ENCODE measurements at regions not wholly inside any gene's neighbourhood (a gene's known extent, or its start where the extent isn't known, plus 50 kb on each side); places are given as distances from the start of the nearest gene placed in this dataset.

- no peak overlapping the region for H3K9ac ChIP-seq (ENCODE audit: control insufficient read depth, extremely low read depth, insufficient read depth, low read length)
- H3K4me1 ChIP-seq (ENCODE audit: control insufficient read depth, extremely low read depth, insufficient read depth, low read length): peaks cover 5% of the 10 kb centered on the region
- no peaks in the 10 kb centered on the region for H3K36me3 ChIP-seq (ENCODE audit: control insufficient read depth in 2 of 2, extremely low read depth in 1 of 2, insufficient read depth in 2 of 2, low read length in 2 of 2)
- FAIRE-seq (no peak), DNase-seq (ENCODE audit: low read depth, low spot score) (no peak)
- H3K4me3 ChIP-seq (ENCODE audit: control insufficient read depth in 2 of 3, extremely low read depth in 1 of 3, insufficient read depth in 2 of 3, low read depth in 1 of 3, low read length in 3 of 3): no peak overlapping the region
- H3K9me3 ChIP-seq (ENCODE audit: control insufficient read depth, low read depth, low read length): no peaks in the 10 kb centered on the region
- H3K27me3 ChIP-seq (ENCODE audit: control insufficient read depth, extremely low read depth, insufficient read depth, low read length): no peaks in the 10 kb centered on the region
- dilution Hi-C loops (cut with MboI; ENCODE audit: extremely low pct_ligation_motif_present, low sequenced_read_pairs): no loop called here
- TF ChIP-seq EZH2 (IDR thresholded peaks at IDR 0.05; ENCODE audit: low read length): no peak
- TF ChIP-seq CTCF (optimal IDR thresholded peaks at IDR 0.05 in 1 of 3, IDR thresholded peaks at IDR 0.05 in 1 of 3, conservative IDR thresholded peaks at IDR 0.05 in 1 of 3; ENCODE audit: extremely low read depth in 1 of 3, insufficient read depth in 2 of 3, low read length in 3 of 3): no peak
- H3K9me1 ChIP-seq (ENCODE audit: control insufficient read depth, extremely low read depth, insufficient read depth, low read length): no peaks in the 10 kb centered on the region
- no peak overlapping the region for H2AFZ ChIP-seq (ENCODE audit: control insufficient read depth, low read length)
- no peaks in the 10 kb centered on the region for H4K20me1 ChIP-seq (ENCODE audit: control insufficient read depth, extremely low read depth, insufficient read depth, low read length)
- no peak overlapping the region for H3K4me2 ChIP-seq (ENCODE audit: control insufficient read depth, extremely low read depth, insufficient read depth, low read depth, low read length)
- H3K79me2 ChIP-seq (ENCODE audit: control insufficient read depth, insufficient read depth, low read length): no peaks in the 10 kb centered on the region
- no peak overlapping the region for H3K27ac ChIP-seq (ENCODE audit: control insufficient read depth, insufficient read depth, low read length)
Measured at GRCh38 chr6:110044622-110045021, 66.5 kb downstream of the GPR6 start.

GRCh38 chr6:110048221-110048875 lies 70.2 kb downstream of the GPR6 start:
- Histone ChIP-seq H3K4me2 (ENCODE audit: control insufficient read depth, extremely low read depth, insufficient read depth, low read depth, low read length) (no peak overlapping the region), H3K9me3 (ENCODE audit: control insufficient read depth, low read depth, low read length) (no peaks in the 10 kb centered on the region), H4K20me1 (ENCODE audit: control insufficient read depth, extremely low read depth, insufficient read depth, low read length) (no peaks in the 10 kb centered on the region), H3K27ac (ENCODE audit: control insufficient read depth, insufficient read depth, low read length) (no peak overlapping the region), H3K27me3 (ENCODE audit: control insufficient read depth, extremely low read depth, insufficient read depth, low read length) (peaks cover 6% of the 10 kb centered on the region), H3K36me3 (ENCODE audit: control insufficient read depth in 2 of 2, extremely low read depth in 1 of 2, insufficient read depth in 2 of 2, low read length in 2 of 2) (no peaks in the 10 kb centered on the region), H3K4me3 (ENCODE audit: control insufficient read depth in 2 of 3, extremely low read depth in 1 of 3, insufficient read depth in 2 of 3, low read depth in 1 of 3, low read length in 3 of 3) (no peak overlapping the region), H3K4me1 (ENCODE audit: control insufficient read depth, extremely low read depth, insufficient read depth, low read length) (peaks cover 5% of the 10 kb centered on the region), H2AFZ (ENCODE audit: control insufficient read depth, low read length) (no peak overlapping the region), H3K9me1 (ENCODE audit: control insufficient read depth, extremely low read depth, insufficient read depth, low read length) (no peaks in the 10 kb centered on the region), H3K9ac (ENCODE audit: control insufficient read depth, extremely low read depth, insufficient read depth, low read length) (no peak overlapping the region), H3K79me2 (ENCODE audit: control insufficient read depth, insufficient read depth, low read length) (no peaks in the 10 kb centered on the region)
- no peak for TF ChIP-seq CTCF (optimal IDR thresholded peaks at IDR 0.05 in 1 of 3, IDR thresholded peaks at IDR 0.05 in 1 of 3, conservative IDR thresholded peaks at IDR 0.05 in 1 of 3; ENCODE audit: extremely low read depth in 1 of 3, insufficient read depth in 2 of 3, low read length in 3 of 3)
- TF ChIP-seq EZH2 (IDR thresholded peaks at IDR 0.05; ENCODE audit: low read length): no peak
- FAIRE-seq: no peak
- dilution Hi-C loops (cut with MboI; ENCODE audit: extremely low pct_ligation_motif_present, low sequenced_read_pairs): no loop called here
- DNase-seq (ENCODE audit: low read depth, low spot score): no peak

All from keratinocyte (primary cell).